ENCODE measurements at regions not wholly inside any gene's neighbourhood (a gene's known extent, or its start where the extent isn't known, plus 50 kb on each side); places are given as distances from the start of the nearest gene placed in this dataset.

GRCh38 chr3:163016251-163016650 is 1519.6 kb downstream of the OTOL1 start:
- H3K9ac ChIP-seq (ENCODE audit: low read length), result no peak overlapping the region
- no peaks in the 10 kb centered on the region for H3K4me1 ChIP-seq (ENCODE audit: control insufficient read depth in 1 of 2, insufficient read depth in 2 of 2, low read length in 2 of 2)
- POLR2A ChIA-PET, result no interaction called here
- H3K27ac ChIP-seq (ENCODE audit: low read depth, low read length), result no peak overlapping the region
- intact Hi-C loops (cut with micrococcal nuclease), result no loop called here
- no peaks in the 10 kb centered on the region for H3K79me2 ChIP-seq (ENCODE audit: insufficient read depth, low read length)
- H3K9me3 ChIP-seq (ENCODE audit: control insufficient read depth in 1 of 2, insufficient read depth in 1 of 2, low read depth in 1 of 2, low read length in 2 of 2), result no peaks in the 10 kb centered on the region
- ATAC-seq (no peak), DNase-seq (ENCODE audit: low read depth, low spot score) (no peak)
- no peaks in the 10 kb centered on the region for H3K27me3 ChIP-seq (ENCODE audit: insufficient read depth, low read length)
- no TSS peak for BruUV-seq (replicated peaks)
- no peaks in the 10 kb centered on the region for H3K9me2 ChIP-seq (ENCODE audit: insufficient read depth)
- H4K20me1 ChIP-seq (ENCODE audit: insufficient read depth), result no peaks in the 10 kb centered on the region
- no peak overlapping the region for H3K4me3 ChIP-seq (replicated peaks in 1 of 2; ENCODE audit: low read depth in 1 of 2, low read length in 2 of 2)
- H2AFZ ChIP-seq (ENCODE audit: low read depth, low read length, poor library complexity, severe bottlenecking), result no peak overlapping the region
- CTCF ChIA-PET, result no interaction called here
- RAD21 ChIA-PET (ENCODE audit: low non-redundant PET in 1 of 2, low total read pairs in 2 of 2, uncharacterized antibody in 2 of 2, unreplicated experiment in 2 of 2), result no interaction called here
- H3K4me2 ChIP-seq (ENCODE audit: low read length), result no peak overlapping the region
- TF ChIP-seq SIN3A (IDR thresholded peaks at IDR 0.05; ENCODE audit: low read depth), result no peak
- no peak for TF ChIP-seq CEBPB (IDR thresholded peaks at IDR 0.05; ENCODE audit: low read depth)
- no peak for TF ChIP-seq ELF1 (IDR thresholded peaks at IDR 0.05; ENCODE audit: borderline replicate concordance, low read depth)
- TF ChIP-seq JUND (IDR thresholded peaks at IDR 0.05), result no peak
- no peak for TF ChIP-seq SRF (IDR thresholded peaks at IDR 0.05; ENCODE audit: low read depth)
- no peaks in the 10 kb centered on the region for H3K36me3 ChIP-seq (ENCODE audit: control insufficient read depth in 1 of 2, insufficient read depth in 2 of 2, low read length in 2 of 2)

DNA sequence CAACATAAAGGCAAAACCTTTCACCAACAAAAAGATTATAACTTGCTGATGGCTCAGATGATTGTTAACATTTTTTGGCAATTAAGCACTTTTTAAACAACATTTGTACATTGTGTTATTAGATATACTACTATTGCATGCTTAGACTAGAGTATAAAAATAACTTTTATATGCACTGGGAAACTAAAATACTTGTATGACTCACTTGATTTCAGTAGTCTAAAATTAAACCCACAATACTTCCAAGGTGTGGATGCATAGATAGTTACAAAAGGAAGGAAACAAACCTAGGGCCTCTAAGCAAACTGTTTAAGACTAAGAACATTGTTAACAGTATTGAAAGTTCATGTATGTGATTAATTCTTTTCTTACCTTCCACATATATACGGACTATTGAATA is 1521.5 kb downstream of the OTOL1 start:
- DNase-seq (ENCODE audit: low read depth, low spot score) (no peak), ATAC-seq (no peak)
- Histone ChIP-seq H3K9me3 (ENCODE audit: control insufficient read depth in 1 of 2, insufficient read depth in 1 of 2, low read depth in 1 of 2, low read length in 2 of 2) (no peaks in the 10 kb centered on the region), H4K20me1 (ENCODE audit: insufficient read depth) (no peaks in the 10 kb centered on the region), H3K9me2 (ENCODE audit: insufficient read depth) (no peaks in the 10 kb centered on the region; the same call in 1 of the 2 replicates), H3K9ac (ENCODE audit: low read length) (no peak overlapping the region), H3K4me1 (ENCODE audit: control insufficient read depth in 1 of 2, insufficient read depth in 2 of 2, low read length in 2 of 2) (no peaks in the 10 kb centered on the region), H3K4me2 (ENCODE audit: low read length) (no peak overlapping the region), H2AFZ (ENCODE audit: low read depth, low read length, poor library complexity, severe bottlenecking) (no peak overlapping the region), H3K4me3 (replicated peaks in 1 of 2; ENCODE audit: low read depth in 1 of 2, low read length in 2 of 2) (no peak overlapping the region), H3K36me3 (ENCODE audit: control insufficient read depth in 1 of 2, insufficient read depth in 2 of 2, low read length in 2 of 2) (no peaks in the 10 kb centered on the region), H3K79me2 (ENCODE audit: insufficient read depth, low read length) (no peaks in the 10 kb centered on the region), H3K27me3 (ENCODE audit: insufficient read depth, low read length) (no peaks in the 10 kb centered on the region), H3K27ac (ENCODE audit: low read depth, low read length) (no peak overlapping the region)
- no TSS peak for BruUV-seq (replicated peaks)
- ChIA-PET CTCF (no interaction called here), POLR2A (no interaction called here), RAD21 (ENCODE audit: low non-redundant PET in 1 of 2, low total read pairs in 2 of 2, uncharacterized antibody in 2 of 2, unreplicated experiment in 2 of 2) (no interaction called here)
- intact Hi-C loops (cut with micrococcal nuclease), result no loop called here
- TF ChIP-seq RAD21 (IDR thresholded peaks at IDR 0.05; ENCODE audit: low read depth), result no peak
- no peak for TF ChIP-seq FOSL1 (IDR thresholded peaks at IDR 0.05; ENCODE audit: low read depth)
- no peak for TF ChIP-seq TCF7L2 (IDR thresholded peaks at IDR 0.05; ENCODE audit: borderline replicate concordance, extremely low read depth, insufficient read depth, insufficient read length)
- no peak for TF ChIP-seq POLR2AphosphoS5 (IDR thresholded peaks at IDR 0.05; ENCODE audit: low read depth, low read length)
- no peak for TF ChIP-seq SIN3A (IDR thresholded peaks at IDR 0.05; ENCODE audit: low read depth)
- TF ChIP-seq, protein P1, sequence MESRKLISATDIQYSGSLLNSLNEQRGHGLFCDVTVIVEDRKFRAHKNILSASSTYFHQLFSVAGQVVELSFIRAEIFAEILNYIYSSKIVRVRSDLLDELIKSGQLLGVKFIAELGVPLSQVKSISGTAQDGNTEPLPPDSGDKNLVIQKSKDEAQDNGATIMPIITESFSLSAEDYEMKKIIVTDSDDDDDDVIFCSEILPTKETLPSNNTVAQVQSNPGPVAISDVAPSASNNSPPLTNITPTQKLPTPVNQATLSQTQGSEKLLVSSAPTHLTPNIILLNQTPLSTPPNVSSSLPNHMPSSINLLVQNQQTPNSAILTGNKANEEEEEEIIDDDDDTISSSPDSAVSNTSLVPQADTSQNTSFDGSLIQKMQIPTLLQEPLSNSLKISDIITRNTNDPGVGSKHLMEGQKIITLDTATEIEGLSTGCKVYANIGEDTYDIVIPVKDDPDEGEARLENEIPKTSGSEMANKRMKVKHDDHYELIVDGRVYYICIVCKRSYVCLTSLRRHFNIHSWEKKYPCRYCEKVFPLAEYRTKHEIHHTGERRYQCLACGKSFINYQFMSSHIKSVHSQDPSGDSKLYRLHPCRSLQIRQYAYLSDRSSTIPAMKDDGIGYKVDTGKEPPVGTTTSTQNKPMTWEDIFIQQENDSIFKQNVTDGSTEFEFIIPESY (IDR thresholded peaks at IDR 0.05; ENCODE audit: extremely low read depth, insufficient replicate concordance, low read length), result no peak
- TF ChIP-seq, protein P2, sequence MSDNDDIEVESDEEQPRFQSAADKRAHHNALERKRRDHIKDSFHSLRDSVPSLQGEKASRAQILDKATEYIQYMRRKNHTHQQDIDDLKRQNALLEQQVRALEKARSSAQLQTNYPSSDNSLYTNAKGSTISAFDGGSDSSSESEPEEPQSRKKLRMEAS (IDR thresholded peaks at IDR 0.05), result no peak
- no peak for TF ChIP-seq ELF1 (IDR thresholded peaks at IDR 0.05; ENCODE audit: borderline replicate concordance, low read depth)
- no peak for TF ChIP-seq CBX3 (IDR thresholded peaks at IDR 0.05; ENCODE audit: low read depth)
- TF ChIP-seq EZH2phosphoT487 (IDR thresholded peaks at IDR 0.05; ENCODE audit: borderline replicate concordance), result no peak
- no peak for TF ChIP-seq CEBPB (IDR thresholded peaks at IDR 0.05; ENCODE audit: low read depth)
- TF ChIP-seq SRF (IDR thresholded peaks at IDR 0.05; ENCODE audit: low read depth), result no peak
- TF ChIP-seq ZNF274 (IDR thresholded peaks at IDR 0.05; ENCODE audit: low read depth, low read length), result no peak
- no peak for TF ChIP-seq EZH2 (IDR thresholded peaks at IDR 0.05)
- no peak for TF ChIP-seq JUND (IDR thresholded peaks at IDR 0.05)
- no peak for TF ChIP-seq EGR1 (IDR thresholded peaks at IDR 0.05; ENCODE audit: low read depth)
- TF ChIP-seq ZFX (IDR thresholded peaks at IDR 0.05), result no peak
- TF ChIP-seq, protein P3, sequence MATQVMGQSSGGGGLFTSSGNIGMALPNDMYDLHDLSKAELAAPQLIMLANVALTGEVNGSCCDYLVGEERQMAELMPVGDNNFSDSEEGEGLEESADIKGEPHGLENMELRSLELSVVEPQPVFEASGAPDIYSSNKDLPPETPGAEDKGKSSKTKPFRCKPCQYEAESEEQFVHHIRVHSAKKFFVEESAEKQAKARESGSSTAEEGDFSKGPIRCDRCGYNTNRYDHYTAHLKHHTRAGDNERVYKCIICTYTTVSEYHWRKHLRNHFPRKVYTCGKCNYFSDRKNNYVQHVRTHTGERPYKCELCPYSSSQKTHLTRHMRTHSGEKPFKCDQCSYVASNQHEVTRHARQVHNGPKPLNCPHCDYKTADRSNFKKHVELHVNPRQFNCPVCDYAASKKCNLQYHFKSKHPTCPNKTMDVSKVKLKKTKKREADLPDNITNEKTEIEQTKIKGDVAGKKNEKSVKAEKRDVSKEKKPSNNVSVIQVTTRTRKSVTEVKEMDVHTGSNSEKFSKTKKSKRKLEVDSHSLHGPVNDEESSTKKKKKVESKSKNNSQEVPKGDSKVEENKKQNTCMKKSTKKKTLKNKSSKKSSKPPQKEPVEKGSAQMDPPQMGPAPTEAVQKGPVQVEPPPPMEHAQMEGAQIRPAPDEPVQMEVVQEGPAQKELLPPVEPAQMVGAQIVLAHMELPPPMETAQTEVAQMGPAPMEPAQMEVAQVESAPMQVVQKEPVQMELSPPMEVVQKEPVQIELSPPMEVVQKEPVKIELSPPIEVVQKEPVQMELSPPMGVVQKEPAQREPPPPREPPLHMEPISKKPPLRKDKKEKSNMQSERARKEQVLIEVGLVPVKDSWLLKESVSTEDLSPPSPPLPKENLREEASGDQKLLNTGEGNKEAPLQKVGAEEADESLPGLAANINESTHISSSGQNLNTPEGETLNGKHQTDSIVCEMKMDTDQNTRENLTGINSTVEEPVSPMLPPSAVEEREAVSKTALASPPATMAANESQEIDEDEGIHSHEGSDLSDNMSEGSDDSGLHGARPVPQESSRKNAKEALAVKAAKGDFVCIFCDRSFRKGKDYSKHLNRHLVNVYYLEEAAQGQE (IDR thresholded peaks at IDR 0.05; ENCODE audit: low read depth), result no peak

Measured in HCT116 (cell line).